Fibroblast of peridontal ligament (primary cell): ENCODE measurements at regions not wholly inside any gene's neighbourhood (a gene's known extent, or its start where the extent isn't known, plus 50 kb on each side); places are given as distances from the start of the nearest gene placed in this dataset.
"Not testable (repeated sequence)": the region's sequence is repeated elsewhere in the genome, so short reads cannot be mapped to it uniquely, and the experiment has no call there.

Experiments used
- DNase-seq: peaks from one replicate; pipeline ENCODE4 v3.0.0-alpha.2; 2010; ENCODE audit errors: extremely low read depth

DNA sequence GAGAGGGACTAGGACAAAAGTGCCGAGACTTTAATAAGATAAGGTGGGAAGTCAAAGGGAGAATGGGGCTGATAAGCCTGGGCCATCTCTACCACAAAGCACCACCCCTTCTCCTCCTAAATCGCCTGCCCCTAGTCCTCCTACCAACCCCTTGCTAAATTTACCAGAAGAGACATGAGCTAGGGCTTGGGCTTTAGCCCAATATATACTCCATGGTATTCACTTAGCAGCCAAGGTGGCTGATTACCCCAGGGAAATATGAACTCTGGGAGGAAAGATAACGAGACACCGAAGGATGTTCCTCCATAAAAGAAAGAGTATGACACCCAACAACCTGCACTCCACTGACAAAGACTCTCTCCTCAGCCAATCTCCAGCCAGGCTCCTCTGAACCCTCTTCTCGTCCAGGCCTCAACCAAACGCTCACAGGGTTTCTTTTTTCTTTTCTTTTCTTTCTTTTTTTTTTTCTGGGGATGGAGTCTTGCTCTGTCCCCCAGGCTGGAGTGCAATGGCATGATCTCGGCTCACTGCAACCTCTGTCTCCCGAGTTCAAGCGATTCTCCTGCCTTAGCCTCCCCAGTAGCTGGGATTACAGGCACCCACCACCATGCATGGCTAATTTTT, 610.2 kb downstream of the UQCRFS1 start:
- no peak for DNase-seq

DNA sequence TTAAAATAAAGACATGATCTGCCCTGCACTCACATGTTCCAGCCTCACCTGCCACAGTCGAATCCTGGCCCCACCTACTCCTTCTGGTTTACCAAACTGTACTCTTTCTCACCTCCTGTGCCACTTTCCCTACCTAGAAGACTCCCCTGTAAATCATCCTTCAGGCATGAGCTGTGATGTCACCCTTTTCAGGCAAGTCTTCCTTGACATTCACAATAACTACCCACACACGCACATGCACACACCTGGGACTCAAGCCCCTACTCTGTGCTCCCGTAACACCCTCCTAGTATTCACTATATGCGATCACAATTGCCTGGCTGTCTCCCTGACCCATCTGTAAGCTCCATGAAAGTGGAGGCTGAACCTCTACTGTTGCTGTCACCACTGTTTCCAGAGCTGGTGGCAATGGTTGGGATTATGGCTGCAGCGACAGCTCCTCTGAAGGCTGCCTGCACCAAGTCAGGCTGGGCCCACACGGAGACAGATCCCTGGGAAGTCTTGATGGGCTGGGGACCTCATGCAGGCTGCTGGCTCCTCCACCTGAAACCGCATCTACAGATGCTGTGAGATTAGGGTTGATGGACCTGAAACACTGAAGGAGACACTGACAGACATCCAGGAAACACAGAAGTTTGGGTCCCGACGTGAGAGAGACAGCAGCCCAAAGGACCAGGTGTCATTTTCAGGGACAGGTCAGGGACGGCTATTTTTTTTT, 611.1 kb downstream of the UQCRFS1 start:
- DNase-seq, result no peak

DNA sequence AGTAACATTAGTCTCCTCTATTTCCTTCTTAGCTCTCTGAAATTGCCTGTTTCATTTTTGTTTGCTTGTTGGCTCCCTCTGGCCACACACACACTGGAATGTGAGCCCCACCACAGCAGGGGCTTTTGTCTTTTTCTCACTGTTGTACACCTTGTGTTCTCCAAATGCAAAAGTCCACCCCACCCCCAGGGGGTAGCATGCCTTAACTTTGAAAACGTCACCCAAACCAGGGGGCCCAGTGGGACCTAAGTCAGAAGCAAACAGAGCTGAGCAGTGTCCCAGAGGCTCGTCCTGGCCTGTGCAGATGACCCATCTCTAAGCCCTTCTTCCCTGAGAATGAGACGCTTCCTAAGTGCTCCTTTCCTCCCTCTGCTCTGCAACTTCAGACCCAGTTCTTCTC, 614.1 kb downstream of the UQCRFS1 start:
- no peak for DNase-seq

DNA sequence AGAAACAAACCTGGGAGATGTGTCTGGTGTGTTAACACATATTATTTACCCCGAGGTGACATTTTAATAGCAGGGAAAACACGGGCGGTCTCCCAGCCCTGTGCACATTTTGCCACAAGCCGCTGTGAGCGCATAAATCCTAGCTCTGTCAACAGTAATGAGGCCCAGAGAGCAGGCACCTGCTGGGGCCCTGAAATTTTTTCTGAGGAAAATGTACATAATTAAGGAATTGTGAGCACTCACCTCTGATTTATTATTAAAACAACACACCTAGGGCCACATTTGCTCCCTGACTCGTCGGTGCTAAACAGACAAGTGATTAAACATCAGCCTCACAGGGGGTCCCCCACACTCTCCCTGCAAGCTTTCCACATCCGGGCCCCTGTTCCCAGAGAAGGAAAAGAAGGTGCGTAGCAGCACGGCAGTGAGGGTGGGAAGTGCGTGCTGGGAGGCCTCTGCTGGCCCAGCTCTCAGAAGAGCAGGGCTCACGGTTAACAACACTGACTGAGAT, 616.3 kb downstream of the UQCRFS1 start:
- no peak for DNase-seq

DNA sequence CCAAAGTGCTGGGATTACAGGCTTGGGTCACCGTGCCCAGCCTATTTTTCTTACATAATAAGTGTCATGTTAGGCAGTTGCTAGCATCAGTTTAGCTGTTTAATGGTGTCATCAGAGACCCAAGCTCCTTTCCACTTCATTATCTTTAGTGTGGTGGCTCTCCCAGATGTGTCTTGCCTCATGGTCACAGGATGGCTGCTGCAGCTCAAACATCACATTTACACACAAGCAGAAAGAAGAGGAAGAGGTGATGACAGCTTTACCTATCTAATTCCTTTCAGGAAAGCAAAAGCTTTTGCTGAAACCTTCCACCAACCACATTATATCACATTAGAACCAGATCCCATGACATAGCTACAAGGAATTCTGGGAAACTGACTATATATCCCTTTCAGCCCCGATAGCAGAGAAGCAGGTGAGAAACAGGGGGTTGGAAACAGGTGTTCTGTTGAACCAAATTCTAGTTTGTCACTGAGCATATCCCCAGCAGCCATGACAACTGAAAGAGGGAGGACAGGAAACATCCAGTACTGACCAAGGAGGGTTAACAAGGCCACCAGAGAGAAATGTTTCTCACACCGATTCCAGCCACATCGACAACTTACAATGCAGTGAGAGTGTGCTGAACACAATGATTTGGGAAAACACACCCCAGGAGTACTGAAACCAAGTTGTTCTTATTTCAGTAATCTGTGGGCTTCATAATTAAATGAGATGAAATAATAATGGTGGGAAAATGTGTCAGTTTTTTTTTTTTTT, 617.0 kb downstream of the UQCRFS1 start:
- no peak for DNase-seq

DNA sequence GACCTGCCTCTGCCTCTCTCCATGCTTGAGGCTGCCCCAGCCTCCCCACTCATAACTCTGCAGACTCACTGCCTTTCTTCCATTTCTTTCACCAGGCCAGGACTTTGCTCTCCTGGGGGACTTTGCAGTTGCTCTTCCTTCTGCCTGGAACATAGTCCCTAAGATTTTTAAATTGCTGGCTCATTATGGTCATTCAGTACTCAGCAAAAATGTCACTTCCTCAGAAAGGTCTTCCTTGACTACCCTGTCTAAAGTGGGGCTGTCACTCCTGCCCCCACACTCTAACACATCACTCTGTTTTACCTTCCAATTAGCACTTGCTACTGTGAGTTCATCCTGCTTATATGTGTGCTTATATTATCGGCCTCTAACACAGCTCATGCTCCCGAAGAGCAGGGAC, 618.2 kb downstream of the UQCRFS1 start:
- no peak for DNase-seq

DNA sequence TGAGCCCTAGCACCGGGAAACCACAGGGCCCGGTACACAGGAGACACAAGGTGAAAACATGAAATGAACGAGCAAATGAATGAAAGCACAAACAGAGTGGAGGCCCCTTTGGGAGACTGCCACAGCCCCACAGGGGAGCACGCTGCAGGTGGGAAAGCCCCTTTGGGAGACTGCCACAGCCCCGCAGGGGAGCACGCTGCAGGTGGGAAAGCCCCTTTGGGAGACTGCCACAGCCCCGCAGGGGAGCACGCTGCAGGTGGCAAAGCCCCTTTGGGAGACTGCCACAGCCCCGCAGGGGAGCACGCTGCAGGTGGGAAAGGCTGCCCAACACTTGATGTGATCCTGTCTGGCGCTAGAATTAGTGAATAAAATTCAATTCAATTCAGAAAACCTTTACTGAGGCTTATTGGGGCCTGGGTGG, 623.0 kb downstream of the UQCRFS1 start:
- DNase-seq, result not testable (repeated sequence)

DNA sequence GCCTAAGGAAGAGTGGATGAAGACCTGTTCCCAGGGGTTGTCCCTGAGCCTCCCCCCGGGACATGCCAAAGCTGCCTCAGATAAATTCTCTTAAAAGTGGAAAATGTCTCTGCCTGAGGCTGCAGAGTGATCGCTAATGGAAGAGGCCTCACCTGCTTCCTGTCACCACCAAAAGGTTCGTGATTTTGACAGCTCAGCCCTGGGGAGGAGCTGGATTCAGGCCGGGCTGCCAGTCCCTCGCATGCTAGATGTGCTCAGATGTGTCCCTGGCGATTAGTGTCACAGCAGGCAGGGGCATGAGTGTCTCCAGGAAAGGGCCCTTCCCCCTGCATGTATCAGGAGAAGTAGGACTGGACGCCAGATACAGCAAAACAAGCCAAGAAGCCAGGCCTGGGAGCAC, 626.5 kb downstream of the UQCRFS1 start:
- no peak for DNase-seq

DNA sequence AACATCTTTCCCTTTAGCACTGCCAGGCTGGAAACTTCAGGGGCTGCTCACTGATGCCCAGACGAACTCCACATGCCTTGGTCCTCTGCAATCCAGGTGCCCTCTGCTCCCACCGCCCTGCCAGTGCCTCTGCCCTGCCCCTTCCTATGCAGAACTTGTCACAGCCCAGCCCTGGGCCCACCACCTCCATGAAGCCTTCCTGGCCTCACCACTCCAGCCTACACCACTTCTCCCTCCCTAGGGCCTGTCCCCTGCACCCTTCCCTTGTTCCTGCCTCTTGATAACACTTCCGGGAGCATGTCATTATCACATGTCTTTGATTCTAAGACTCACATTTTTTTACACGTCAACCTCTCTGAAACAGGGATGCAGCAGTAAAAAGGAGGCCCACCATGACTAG, 627.2 kb downstream of the UQCRFS1 start:
- no peak for DNase-seq

DNA sequence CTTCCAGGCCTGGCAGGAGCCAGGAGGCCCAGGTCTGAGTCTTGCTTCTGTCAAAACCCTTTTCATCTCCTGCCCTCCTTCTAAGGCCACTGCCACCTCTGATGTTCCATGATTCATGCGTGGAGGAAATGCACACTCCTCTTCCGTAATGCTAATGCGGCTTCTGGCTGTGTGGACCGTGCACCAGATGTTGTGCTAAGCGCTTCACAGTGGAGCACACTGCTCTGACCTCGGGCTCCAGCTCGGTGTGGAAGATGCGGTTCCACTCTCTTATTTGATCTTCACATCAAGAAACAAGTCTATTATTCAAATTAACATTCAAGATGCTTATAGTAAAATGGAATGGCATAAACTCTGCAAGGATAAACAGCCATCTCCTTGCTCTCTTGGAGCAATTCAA, 629.2 kb downstream of the UQCRFS1 start:
- no peak for DNase-seq

DNA sequence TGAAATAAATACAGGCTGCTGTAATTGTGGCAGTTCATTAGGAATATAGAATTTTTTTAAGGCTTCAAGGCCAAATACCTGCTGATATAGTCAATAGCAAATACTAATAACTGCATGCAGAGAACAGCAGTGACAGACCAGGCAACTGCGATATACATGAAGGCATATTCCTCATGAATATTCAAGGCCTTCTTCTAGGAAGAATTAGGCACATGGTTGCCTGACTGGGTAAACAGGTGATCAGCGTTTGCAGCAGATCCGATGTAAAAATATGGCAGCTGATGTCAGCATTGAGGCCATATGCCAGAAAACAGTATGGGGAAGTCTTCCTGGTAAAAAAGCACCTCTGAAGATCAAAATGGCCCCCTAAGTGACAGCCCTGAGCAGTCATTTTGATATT, 629.7 kb downstream of the UQCRFS1 start:
- DNase-seq, result no peak

DNA sequence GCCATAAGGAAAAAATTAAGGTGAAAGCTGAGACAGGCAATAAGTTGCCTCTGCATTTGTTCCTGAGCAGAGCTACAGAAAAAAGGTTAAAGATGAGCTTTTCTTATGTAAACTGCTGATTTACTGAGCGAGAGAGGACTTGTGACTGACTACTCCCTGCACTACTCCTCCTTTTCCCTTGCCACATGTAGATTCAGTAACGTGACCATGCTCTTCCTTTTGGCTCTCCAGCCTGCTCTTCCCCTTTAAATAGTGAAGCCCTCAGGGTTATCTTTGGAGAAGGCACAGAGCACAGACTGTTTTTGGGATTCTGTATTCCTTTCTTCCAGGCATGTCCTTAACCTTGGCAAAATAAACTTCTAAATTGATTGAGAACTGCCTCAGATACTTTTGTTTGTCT, 630.2 kb downstream of the UQCRFS1 start:
- no peak for DNase-seq

DNA sequence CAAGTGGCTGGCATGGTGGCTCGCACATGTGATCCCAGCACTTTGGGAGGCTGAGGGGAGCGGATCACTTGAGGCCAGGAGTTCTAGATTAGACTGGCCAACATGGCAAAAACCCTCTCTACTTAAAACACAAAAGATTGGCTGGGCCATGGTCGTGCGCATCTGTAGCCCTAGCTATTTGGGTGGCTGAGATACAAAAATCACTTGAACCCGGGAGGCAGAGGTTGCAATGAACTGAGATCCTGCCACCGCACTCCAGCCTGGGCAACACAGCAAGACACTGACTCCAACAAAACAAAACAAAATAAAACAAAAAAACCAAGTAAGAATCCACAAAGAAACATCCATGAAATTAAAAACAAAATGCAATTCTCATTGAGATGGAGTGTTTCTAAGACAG, 630.6 kb downstream of the UQCRFS1 start:
- DNase-seq, result no peak

DNA sequence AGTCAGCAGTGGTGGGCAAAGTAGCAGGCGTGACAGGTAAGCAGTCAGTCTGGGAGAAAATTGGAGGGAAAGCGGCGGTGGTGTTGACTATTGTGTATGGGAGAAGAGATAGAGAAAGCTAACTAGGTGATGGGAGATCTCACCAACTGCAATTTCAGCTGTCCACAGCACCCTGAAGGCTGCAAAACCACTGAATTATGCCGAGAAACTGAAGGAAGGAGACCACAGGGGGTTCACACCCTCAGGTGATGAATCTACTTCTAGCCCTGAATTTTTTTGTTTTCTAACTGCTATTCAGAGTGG, 631.5 kb downstream of the UQCRFS1 start:
- DNase-seq, result no peak

DNA sequence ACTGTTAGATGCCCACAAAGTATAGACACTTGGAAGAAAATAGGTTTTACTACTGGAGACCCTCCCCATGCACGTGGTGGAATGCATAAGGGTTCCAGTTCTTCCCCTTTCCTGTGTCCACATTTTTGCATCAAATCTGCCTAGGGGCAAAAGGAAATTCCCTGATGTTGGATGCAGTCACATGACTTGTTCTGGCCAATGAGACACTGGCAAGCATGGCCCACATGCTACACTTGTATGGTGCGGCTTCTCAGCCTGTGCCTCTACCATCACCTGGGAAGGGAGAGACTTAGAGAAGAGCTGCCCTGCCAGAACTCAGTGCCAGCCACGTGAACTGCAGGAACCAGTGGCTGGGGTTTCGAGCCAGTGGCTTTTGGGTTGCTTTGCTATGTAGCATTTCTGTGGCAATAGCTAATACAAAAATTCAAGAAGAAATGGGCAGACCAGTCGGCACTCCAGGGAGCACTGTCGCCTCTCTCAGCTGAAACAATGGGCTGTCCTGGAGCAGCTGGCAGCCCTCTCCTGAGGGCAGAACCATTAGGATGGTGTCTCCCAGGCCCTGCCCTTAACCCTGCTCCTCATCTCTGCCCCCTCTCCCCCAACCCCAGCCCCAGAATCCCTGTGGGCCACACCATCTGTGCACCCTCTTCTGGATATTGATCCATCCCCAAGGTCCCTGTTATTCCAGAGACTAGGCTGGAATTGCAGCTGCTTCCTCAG, 634.0 kb downstream of the UQCRFS1 start:
- DNase-seq, result no peak

DNA sequence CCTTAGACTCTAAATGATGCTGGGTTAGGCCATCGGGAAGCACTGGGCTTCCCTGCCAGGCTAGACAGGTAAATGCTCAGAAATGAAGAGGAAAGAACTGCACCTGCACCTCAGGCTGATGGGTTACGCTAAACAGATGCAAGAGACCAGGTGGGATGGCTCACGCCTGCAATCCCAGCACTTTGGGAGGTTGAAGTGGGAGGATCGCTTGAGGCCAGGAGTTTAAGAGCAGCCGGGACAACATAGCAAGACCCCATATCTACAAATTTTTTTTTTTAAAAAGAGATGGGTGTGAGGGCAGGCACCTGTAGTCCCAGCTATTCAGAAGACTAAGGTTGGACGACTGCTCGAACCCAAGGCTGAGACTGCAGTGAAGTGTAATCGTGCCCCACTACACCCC, 634.7 kb downstream of the UQCRFS1 start:
- no peak for DNase-seq

DNA sequence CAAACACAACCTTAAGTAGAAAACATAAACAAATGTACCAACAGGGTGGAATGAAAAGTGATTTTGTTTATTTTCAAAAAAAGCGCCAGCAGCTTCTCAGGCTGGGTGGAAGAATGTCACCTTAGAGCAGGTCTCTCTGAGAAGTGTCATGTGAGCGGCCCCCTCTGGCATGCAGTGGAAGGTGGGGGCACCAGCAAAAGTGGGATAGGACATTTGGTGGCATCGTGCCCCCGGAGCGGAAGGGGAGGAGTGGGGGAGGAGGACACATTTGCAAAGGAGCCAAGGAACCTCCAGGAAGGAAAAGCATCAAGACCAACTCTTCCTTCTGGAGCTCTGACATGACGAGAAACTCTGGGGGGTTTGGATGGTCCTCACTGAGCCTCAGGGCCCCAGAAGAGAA, 635.3 kb downstream of the UQCRFS1 start:
- DNase-seq, result no peak

DNA sequence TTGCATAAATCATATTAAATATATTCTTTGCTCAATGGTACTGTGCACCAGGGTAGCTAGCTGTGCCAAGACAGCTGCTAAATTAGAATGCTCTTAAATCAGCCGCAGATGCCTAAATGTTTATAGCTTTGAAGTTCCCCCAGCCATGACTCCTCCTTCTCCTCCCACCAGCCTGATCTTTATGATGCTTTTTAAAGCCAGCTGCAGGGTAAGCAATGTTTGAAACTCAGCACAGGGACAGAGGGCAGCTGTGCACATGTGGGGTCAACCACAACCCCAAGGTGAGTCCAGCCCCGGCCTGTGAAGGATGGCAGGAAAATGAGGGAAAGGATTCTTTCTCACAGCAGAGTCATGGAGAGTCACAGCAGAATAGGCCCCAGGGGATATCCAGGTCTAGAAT, 635.7 kb downstream of the UQCRFS1 start:
- no peak for DNase-seq

DNA sequence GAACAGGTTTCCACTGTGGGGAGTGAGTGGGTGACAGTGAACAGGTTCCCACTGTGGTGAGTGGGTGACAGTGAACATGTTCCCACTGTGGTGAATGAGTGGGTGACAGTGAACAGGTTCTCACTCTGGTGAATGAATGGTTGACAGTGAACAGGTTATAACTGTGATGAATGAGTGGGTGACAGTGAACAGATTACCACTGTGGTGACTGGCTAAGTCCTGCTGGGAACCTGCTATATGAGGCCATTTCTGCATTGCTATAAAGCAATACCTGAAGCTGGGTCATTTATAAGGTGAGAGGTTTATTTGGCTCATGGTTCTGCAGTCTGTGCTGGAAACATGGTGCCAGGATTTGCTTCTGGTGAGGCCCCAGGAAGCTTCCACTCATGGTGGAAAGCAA, 637.1 kb downstream of the UQCRFS1 start:
- no peak for DNase-seq

DNA sequence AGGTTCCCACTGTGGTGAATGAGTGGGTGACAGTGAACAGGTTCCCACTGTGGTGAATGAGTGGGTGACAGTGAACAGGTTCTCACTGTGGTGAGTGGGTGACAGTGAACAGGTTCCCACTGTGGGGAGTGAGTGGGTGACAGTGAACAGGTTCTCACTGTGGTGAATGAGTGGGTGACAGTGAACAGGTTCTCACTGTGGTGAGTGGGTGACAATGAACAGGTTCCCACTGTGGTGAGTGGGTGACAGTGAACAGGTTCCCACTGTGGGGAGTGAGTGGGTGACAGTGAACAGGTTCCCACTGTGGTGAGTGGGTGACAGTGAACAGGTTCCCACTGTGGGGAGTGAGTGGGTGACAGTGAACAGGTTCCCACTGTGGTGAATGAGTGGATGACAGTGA, 637.6 kb downstream of the UQCRFS1 start:
- not testable (repeated sequence) for DNase-seq

DNA sequence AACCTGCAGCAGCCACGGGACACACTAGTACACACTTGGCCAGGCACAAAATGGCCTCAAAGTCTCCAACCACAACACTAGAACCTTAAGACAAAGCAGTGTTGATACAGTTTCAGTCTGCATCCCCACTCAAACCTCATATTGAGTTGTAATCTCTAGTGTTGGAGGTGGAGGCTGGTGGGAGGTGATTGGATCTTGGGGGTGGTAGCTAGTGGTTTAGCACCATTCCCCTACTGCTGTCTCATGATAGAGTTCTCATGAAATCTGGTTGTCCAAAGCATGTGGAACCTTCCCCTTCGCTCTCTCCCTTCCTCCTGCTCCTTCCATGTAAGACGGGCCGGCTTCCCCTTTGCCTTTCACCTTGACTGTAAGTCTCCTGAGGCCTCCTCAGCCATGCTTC, 638.7 kb downstream of the UQCRFS1 start:
- no peak for DNase-seq
